GM23338 (cell line): ENCODE measurements at regions not wholly inside any gene's neighbourhood (a gene's known extent, or its start where the extent isn't known, plus 50 kb on each side); places are given as distances from the start of the nearest gene placed in this dataset.
A peak's percentile ranks its signal among the peaks of the same experiment; 100 is the strongest.

Experiments used
- ATAC-seq: fragments of 200-7000 bp; cut with Tn5 transposase; 3 replicates; pipeline ENCODE4 v1.9.1; 2020
- DNase-seq: peaks from one replicate; pipeline ENCODE4 v3.0.0-alpha.2; 2015; ENCODE audit warnings: low spot score
- H2AFZ ChIP-seq: fragments of 200-600 bp; sonication (generic); 2 replicates; pipeline ENCODE4 v1.8.0; 2016; ENCODE audit warnings: antibody characterized with exemption, mild to moderate bottlenecking, moderate library complexity
- H3F3A ChIP-seq: fragments of 200-600 bp; sonication (generic); replicated peaks from 2 replicates; pipeline ENCODE4 v1.8.0; 2017; ENCODE audit warnings: antibody characterized with exemption, mixed run types, low read depth
- H3K27ac ChIP-seq: fragments of 200-600 bp; sonication (generic); 2 replicates; pipeline ENCODE4 v1.6.1; 2016; ENCODE audit warnings: low read depth
- H3K27me3 ChIP-seq: fragments of 200-600 bp; sonication (generic); 2 replicates; pipeline ENCODE4 v1.8.0; 2016; ENCODE audit warnings: mild to moderate bottlenecking, mixed run types, moderate library complexity; ENCODE audit not compliant: insufficient read depth
- H3K36me3 ChIP-seq: fragments of 200-600 bp; sonication (generic); 2 replicates; pipeline ENCODE4 v1.8.0; 2016; ENCODE audit warnings: mild to moderate bottlenecking; ENCODE audit not compliant: insufficient read depth
- H3K4me1 ChIP-seq: fragments of 200-600 bp; sonication (generic); 2 replicates; pipeline ENCODE4 v1.8.0; 2016; ENCODE audit warnings: mild to moderate bottlenecking, moderate library complexity; ENCODE audit not compliant: insufficient read depth
- H3K4me2 ChIP-seq: fragments of 200-600 bp; sonication (generic); 2 replicates; pipeline ENCODE4 v1.7.1; 2017; ENCODE audit warnings: mixed run types
- H3K4me3 ChIP-seq: fragments of 200-600 bp; sonication (generic); 2 replicates; pipeline ENCODE4 v1.6.1; 2016; ENCODE audit warnings: mixed run types
- H3K79me2 ChIP-seq: fragments of 200-600 bp; sonication (generic); replicated peaks from 2 replicates; pipeline ENCODE4 v1.8.0; 2017; ENCODE audit warnings: mild to moderate bottlenecking; ENCODE audit not compliant: insufficient read depth
- H3K9me2 ChIP-seq: fragments of 200-600 bp; sonication (generic); 2 replicates; pipeline ENCODE4 v1.8.0; 2017; ENCODE audit not compliant: insufficient read depth
- H4K20me1 ChIP-seq: fragments of 200-600 bp; sonication (generic); replicated peaks from 2 replicates; pipeline ENCODE4 v1.8.0; 2017; ENCODE audit warnings: mild to moderate bottlenecking; ENCODE audit not compliant: insufficient read depth
- H3K27ac Mint-ChIP-seq: 2 replicates; pipeline ENCODE4 v1.8.0; 2020; ENCODE audit warnings: inconsistent platforms, mild to moderate bottlenecking, moderate library complexity, mixed read lengths
- H3K27me3 Mint-ChIP-seq: 3 replicates; pipeline ENCODE4 v1.8.0; 2022; ENCODE audit warnings: low read depth, mild to moderate bottlenecking, moderate library complexity, mixed read lengths, inconsistent platforms; ENCODE audit not compliant: insufficient read depth, poor library complexity
- H3K36me3 Mint-ChIP-seq: 3 replicates; pipeline ENCODE4 v1.8.0; 2021; ENCODE audit warnings: low read depth, mild to moderate bottlenecking, inconsistent platforms, moderate library complexity, mixed read lengths
- H3K4me1 Mint-ChIP-seq: 3 replicates; pipeline ENCODE4 v1.8.0; 2020; ENCODE audit warnings: mild to moderate bottlenecking, inconsistent platforms, mixed read lengths
- H3K4me3 Mint-ChIP-seq: 3 replicates; pipeline ENCODE4 v1.8.0; 2021; ENCODE audit warnings: moderate library complexity, mild to moderate bottlenecking, inconsistent platforms, mixed read lengths
- H3K9me3 Mint-ChIP-seq: 3 replicates; pipeline ENCODE4 v1.8.0; 2020; ENCODE audit warnings: moderate library complexity, mild to moderate bottlenecking, inconsistent platforms, mixed read lengths
- CTCF ChIP-seq, 2 experiments: fragments of 200-600 bp in 1 of 2; sonication (generic) in 1 of 2; conservative IDR thresholded peaks; 2 replicates each; pipeline versions ENCODE4 v1.5.1 to v1.6.1; 2016 to 2017; ENCODE audit warnings: antibody characterized with exemption in 2 of 2, low read depth in 2 of 2, mild to moderate bottlenecking in 2 of 2, moderate library complexity in 1 of 2
- ETS1 ChIP-seq: IDR thresholded peaks from 2 replicates; pipeline ENCODE4 v1.6.1; 2016; ENCODE audit warnings: antibody characterized with exemption
- EZH2 ChIP-seq: fragments of 200-600 bp; sonication (generic); IDR thresholded peaks from one replicate; pipeline ENCODE4 v1.8.0; 2017; ENCODE audit warnings: antibody characterized with exemption, mild to moderate bottlenecking, low read depth; ENCODE audit not compliant: unreplicated experiment
- EZH2phosphoT487 ChIP-seq: fragments of 200-600 bp; sonication (generic); IDR thresholded peaks from one replicate; pipeline ENCODE4 v1.8.1; 2018; ENCODE audit warnings: antibody characterized with exemption; ENCODE audit not compliant: unreplicated experiment
- JUNB ChIP-seq: IDR thresholded peaks from one replicate; pipeline ENCODE4 v1.6.1; 2016; ENCODE audit warnings: antibody characterized with exemption; ENCODE audit not compliant: unreplicated experiment
- NANOG ChIP-seq: IDR thresholded peaks from 2 replicates; pipeline ENCODE4 v1.6.1; 2016; ENCODE audit warnings: antibody characterized with exemption, borderline replicate concordance
- POLR2AphosphoS5 ChIP-seq: IDR thresholded peaks from 2 replicates; pipeline ENCODE4 v1.6.1; 2016; ENCODE audit warnings: antibody characterized with exemption, low read depth
- REST ChIP-seq: IDR thresholded peaks from one replicate; pipeline ENCODE4 v1.6.1; 2018; ENCODE audit warnings: antibody characterized with exemption; ENCODE audit not compliant: unreplicated experiment
- STAT1 ChIP-seq: IDR thresholded peaks from one replicate; pipeline ENCODE4 v1.6.1; 2016; ENCODE audit warnings: antibody characterized with exemption; ENCODE audit not compliant: unreplicated experiment
- ZNF114 ChIP-seq: fragments of 250-450 bp; sonication (Bioruptor Pico); IDR thresholded peaks from 2 replicates; pipeline ENCODE4 v1.5.0; 2020; ENCODE audit warnings: mild to moderate bottlenecking, moderate library complexity

- H3F3A ChIP-seq, result no peaks in the 10 kb centered on the region
- no peaks in the 10 kb centered on the region for H3K79me2 ChIP-seq
- H3K4me2 ChIP-seq, result no peak overlapping the region
- H2AFZ ChIP-seq, result peak overlapping the region; percentile 85
- DNase-seq (peak; percentile 39), ATAC-seq (peak; percentile 45; the same call in 2 of the 3 replicates)
- no peaks in the 10 kb centered on the region for H3K4me1 ChIP-seq
- H3K27ac ChIP-seq, result no peak overlapping the region
- no peaks in the 10 kb centered on the region for H3K27me3 ChIP-seq
- no peak overlapping the region for H3K4me3 ChIP-seq
- H4K20me1 ChIP-seq, result no peaks in the 10 kb centered on the region
- no peak overlapping the region for H3K4me3 Mint-ChIP-seq
- TF ChIP-seq JUNB, result no peak
- TF ChIP-seq CTCF (conservative IDR thresholded peaks at IDR 0.05; ENCODE audit: low read depth in 2 of 2), result peak; percentile 30 to 48; a peak in 3 of 4 replicates
- no peak for TF ChIP-seq ETS1
- no peak for TF ChIP-seq NANOG
- no peak for TF ChIP-seq POLR2AphosphoS5
- TF ChIP-seq EZH2, result no peak
- no peaks in the 10 kb centered on the region for H3K9me3 Mint-ChIP-seq
- no peak overlapping the region for H3K27ac Mint-ChIP-seq
- H3K36me3 Mint-ChIP-seq, result no peaks in the 10 kb centered on the region
- H3K27me3 Mint-ChIP-seq, result no peaks in the 10 kb centered on the region
- H3K9me2 ChIP-seq, result no peaks in the 10 kb centered on the region
- H3K4me1 Mint-ChIP-seq, result no peaks in the 10 kb centered on the region
- H3K36me3 ChIP-seq, result no peaks in the 10 kb centered on the region
These were observed 61.3 kb upstream of the NXPH2 start for GRCh38 chr2:138841459-138841858.

- no peaks in the 10 kb centered on the region for H4K20me1 ChIP-seq
- Mint-ChIP-seq H3K36me3 (no peaks in the 10 kb centered on the region), H3K27me3 (no peaks in the 10 kb centered on the region)
- TF ChIP-seq ZNF114 (CRISPR knock-in tag) (no peak), NANOG (no peak), CTCF (conservative IDR thresholded peaks at IDR 0.05; ENCODE audit: low read depth in 2 of 2) (no peak), EZH2phosphoT487 (no peak), JUNB (no peak), POLR2AphosphoS5 (no peak), REST (no peak), STAT1 (no peak)
These were observed 58.8 kb upstream of the NXPH2 start for GRCh38 chr2:138838851-138839620.

More at GRCh38 chr2:138838851-138839620, 58.8 kb upstream of the NXPH2 start:
- Histone ChIP-seq H3K4me1 (no peaks in the 10 kb centered on the region), H3K36me3 (no peaks in the 10 kb centered on the region), H3K4me2 (no peak overlapping the region), H2AFZ (no peak overlapping the region), H3F3A (no peaks in the 10 kb centered on the region), H3K79me2 (no peaks in the 10 kb centered on the region), H3K27ac (no peak overlapping the region), H3K27me3 (no peaks in the 10 kb centered on the region), H3K4me3 (no peak overlapping the region), H3K9me2 (no peaks in the 10 kb centered on the region)
- Mint-ChIP-seq H3K9me3 (no peaks in the 10 kb centered on the region), H3K27ac (no peak overlapping the region), H3K4me1 (no peaks in the 10 kb centered on the region), H3K4me3 (no peak overlapping the region)
- DNase-seq (no peak), ATAC-seq (no peak)
